Neuronal stem cell (in vitro differentiated cells): ENCODE measurements at regions not wholly inside any gene's neighbourhood (a gene's known extent, or its start where the extent isn't known, plus 50 kb on each side); places are given as distances from the start of the nearest gene placed in this dataset.
A peak's percentile ranks its signal among the peaks of the same experiment; 100 is the strongest.

Experiments used
- DNase-seq: peaks from one replicate; pipeline ENCODE4 v3.0.0-alpha.2; 2013; ENCODE audit warnings: low spot score
- H2AFZ ChIP-seq: one replicate; pipeline ENCODE4 v1.6.1; 2013; ENCODE audit warnings: mild to moderate bottlenecking, low read length, inconsistent platforms
- H2AK5ac ChIP-seq: 2 replicates; pipeline ENCODE4 v1.6.1; 2013; ENCODE audit warnings: low read depth, mild to moderate bottlenecking, inconsistent platforms, low read length, moderate library complexity, mixed read lengths
- H2BK120ac ChIP-seq: 2 replicates; pipeline ENCODE4 v1.6.1; 2013; ENCODE audit warnings: low read depth, mild to moderate bottlenecking, inconsistent platforms, low read length, moderate library complexity, mixed read lengths
- H2BK12ac ChIP-seq: one replicate; pipeline ENCODE4 v1.6.1; 2013; ENCODE audit warnings: low read length, inconsistent platforms
- H2BK15ac ChIP-seq: 2 replicates; pipeline ENCODE4 v1.6.1; 2013; ENCODE audit warnings: mild to moderate bottlenecking, low read length, inconsistent platforms, mixed read lengths
- H2BK5ac ChIP-seq: one replicate; pipeline ENCODE4 v1.6.1; 2013; ENCODE audit warnings: inconsistent platforms, mild to moderate bottlenecking, low read length, moderate library complexity
- H3K14ac ChIP-seq: one replicate; pipeline ENCODE4 v1.6.1; 2013; ENCODE audit warnings: low read length, inconsistent platforms
- H3K18ac ChIP-seq: 2 replicates; pipeline ENCODE4 v1.6.1; 2013; ENCODE audit warnings: low read length, inconsistent platforms
- H3K23ac ChIP-seq: 2 replicates; pipeline ENCODE4 v1.6.1; 2013; ENCODE audit warnings: low read depth, mild to moderate bottlenecking, mixed read lengths, low read length, inconsistent platforms; ENCODE audit not compliant: poor library complexity
- H3K27ac ChIP-seq: replicated peaks from 3 replicates; pipeline ENCODE4 v1.5.1; 2013; ENCODE audit warnings: low read length, inconsistent platforms
- H3K27me3 ChIP-seq, 3 experiments: 2 replicates each; pipeline ENCODE4 v1.6.1; 2013; ENCODE audit warnings: low read length in 3 of 3, mild to moderate bottlenecking in 2 of 3, inconsistent platforms in 1 of 3, low read depth in 1 of 3, mixed read lengths in 1 of 3, moderate library complexity in 1 of 3; ENCODE audit not compliant: control insufficient read depth in 3 of 3, insufficient read depth in 3 of 3
- H3K36me3 ChIP-seq, 2 donors: replicated peaks in 1 of 2; 2 replicates each; pipeline ENCODE4 v1.6.1; 2013; ENCODE audit warnings: low read length in 2 of 2; ENCODE audit not compliant: control insufficient read depth in 2 of 2, insufficient read depth in 2 of 2
- H3K4ac ChIP-seq: 2 replicates; pipeline ENCODE4 v1.6.1; 2013; ENCODE audit warnings: inconsistent platforms, mild to moderate bottlenecking, low read length, moderate library complexity
- H3K4me1 ChIP-seq, 2 donors: 1 replicate in 1 of 2; 2 replicates in 1 of 2; pipeline ENCODE4 v1.6.1; 2013; ENCODE audit warnings: low read length in 2 of 2, low read depth in 1 of 2; ENCODE audit not compliant: control insufficient read depth in 2 of 2, insufficient read depth in 1 of 2
- H3K4me2 ChIP-seq: one replicate; pipeline ENCODE4 v1.6.1; 2013; ENCODE audit warnings: mild to moderate bottlenecking, low read length, inconsistent platforms; ENCODE audit not compliant: insufficient read depth, poor library complexity, severe bottlenecking
- H3K4me3 ChIP-seq, 2 donors: 2 replicates each; pipeline ENCODE4 v1.5.1; 2013; ENCODE audit warnings: low read length in 2 of 2, mild to moderate bottlenecking in 2 of 2, inconsistent platforms in 1 of 2, moderate library complexity in 1 of 2
- H3K79me1 ChIP-seq: one replicate; pipeline ENCODE4 v1.6.1; 2013; ENCODE audit warnings: low read depth, mild to moderate bottlenecking, inconsistent platforms, low read length, moderate library complexity
- H3K9ac ChIP-seq: one replicate; pipeline ENCODE4 v1.6.1; 2013; ENCODE audit warnings: mild to moderate bottlenecking, low read depth, low read length, inconsistent platforms; ENCODE audit not compliant: poor library complexity
- H3K9me3 ChIP-seq, 2 donors: replicated peaks in 1 of 2; 2 replicates each; pipeline versions ENCODE3 to v1.6.1; 2013; ENCODE audit warnings: low read length in 2 of 2, mild to moderate bottlenecking in 2 of 2, inconsistent platforms in 1 of 2, low read depth in 1 of 2, mixed read lengths in 1 of 2, moderate library complexity in 1 of 2; ENCODE audit not compliant: control insufficient read depth in 2 of 2, insufficient read depth in 1 of 2
- H4K8ac ChIP-seq: one replicate; pipeline ENCODE4 v1.6.1; 2013; ENCODE audit warnings: low read depth, mild to moderate bottlenecking, inconsistent platforms, low read length, moderate library complexity
- H4K91ac ChIP-seq: one replicate; pipeline ENCODE4 v1.6.1; 2013; ENCODE audit warnings: low read length, low read depth, mild to moderate bottlenecking, inconsistent platforms; ENCODE audit not compliant: poor library complexity
- WGBS, 2 donors: extraction: QIAGEN DNeasy Blood & Tissue Kit; methylation state at CpG; one replicate each; pipeline ENCODE4 v1.1.7; 2013; ENCODE audit warnings: missing lambda C conversion rate in 2 of 2, mixed read lengths in 1 of 2; ENCODE audit not compliant: insufficient read length in 2 of 2, insufficient replicate concordance in 1 of 2; ENCODE audit errors: extremely low coverage in 2 of 2; 5-methylcytosine and 5-hydroxymethylcytosine counted together

- no peaks in the 10 kb centered on the region for H3K9me3 ChIP-seq
- H4K91ac ChIP-seq = no peak overlapping the region
- no peak overlapping the region for H3K4ac ChIP-seq
- no peak overlapping the region for H3K9ac ChIP-seq
- H3K27ac ChIP-seq = no peak overlapping the region
- H2BK5ac ChIP-seq = no peak overlapping the region
- no peak overlapping the region for H3K4me2 ChIP-seq
- no peak for DNase-seq
- no peaks in the 10 kb centered on the region for H3K79me1 ChIP-seq
- no peak overlapping the region for H3K4me3 ChIP-seq
- H3K14ac ChIP-seq = no peak overlapping the region
- H4K8ac ChIP-seq = no peak overlapping the region
- no peaks in the 10 kb centered on the region for H3K27me3 ChIP-seq
- no peak overlapping the region for H2BK120ac ChIP-seq
- H2AK5ac ChIP-seq = no peak overlapping the region
- H2BK12ac ChIP-seq = no peak overlapping the region
- no CpG with 5 or more reads among the region's 2 CpGs for whole genome bisulfite sequencing, 2 donors
- no peak overlapping the region for H2BK15ac ChIP-seq
- no peak overlapping the region for H3K18ac ChIP-seq
- no peaks in the 10 kb centered on the region for H3K4me1 ChIP-seq
- no peak overlapping the region for H2AFZ ChIP-seq
- no peak overlapping the region for H3K23ac ChIP-seq
- no peaks in the 10 kb centered on the region for H3K36me3 ChIP-seq
Measured at GRCh38 chr14:25274529-25274928, 224.6 kb upstream of the STXBP6 start.

- Histone ChIP-seq H4K91ac (no peak overlapping the region), H3K4me2 (no peak overlapping the region), H3K4me1 (no peaks in the 10 kb centered on the region), H3K27ac (no peak overlapping the region), H2BK120ac (no peak overlapping the region), H3K9me3 (no peaks in the 10 kb centered on the region), H2BK5ac (no peak overlapping the region), H2BK15ac (no peak overlapping the region), H3K4ac (no peak overlapping the region), H3K14ac (no peak overlapping the region), H2AK5ac (no peak overlapping the region), H3K36me3 (no peaks in the 10 kb centered on the region), H2BK12ac (no peak overlapping the region), H4K8ac (no peak overlapping the region), H3K18ac (no peak overlapping the region), H3K9ac (no peak overlapping the region), H3K23ac (no peak overlapping the region), H3K4me3 (peak overlapping the region in 1 of 2 donors; percentile 65), H2AFZ (no peak overlapping the region), H3K79me1 (no peaks in the 10 kb centered on the region), H3K27me3 (no peaks in the 10 kb centered on the region)
- DNase-seq = no peak
- no CpG with 5 or more reads among the region's 16 CpGs for WGBS, 2 donors
Measured at GRCh38 chr14:25267186-25267585, 217.2 kb upstream of the STXBP6 start.

GRCh38 chr14:25259470-25259869 is 209.5 kb upstream of the STXBP6 start:
- Histone ChIP-seq H2BK120ac (no peak overlapping the region), H3K4me3 (no peak overlapping the region), H3K79me1 (no peaks in the 10 kb centered on the region), H3K27ac (no peak overlapping the region), H3K4me2 (no peak overlapping the region), H4K91ac (no peak overlapping the region), H2BK5ac (no peak overlapping the region), H3K36me3 (no peaks in the 10 kb centered on the region), H2BK15ac (no peak overlapping the region), H3K14ac (no peak overlapping the region), H2AK5ac (no peak overlapping the region), H3K18ac (no peak overlapping the region), H4K8ac (no peak overlapping the region), H2AFZ (no peak overlapping the region), H3K4ac (no peak overlapping the region), H3K27me3 (no peaks in the 10 kb centered on the region), H3K9me3 (no peaks in the 10 kb centered on the region), H3K4me1 (no peaks in the 10 kb centered on the region), H2BK12ac (no peak overlapping the region), H3K9ac (no peak overlapping the region), H3K23ac (no peak overlapping the region)
- no CpG with 5 or more reads among the region's 1 CpG for WGBS, 2 donors
- no peak for DNase-seq

GRCh38 chr14:25252793-25253192 is 202.8 kb upstream of the STXBP6 start:
- Histone ChIP-seq H3K23ac (no peak overlapping the region), H3K4me2 (no peak overlapping the region), H3K4me1 (peaks cover 0 to 3% of the 10 kb centered on the region in 2 donors), H2BK5ac (no peak overlapping the region), H3K79me1 (no peaks in the 10 kb centered on the region), H3K4me3 (no peak overlapping the region), H3K14ac (no peak overlapping the region), H3K9me3 (no peaks in the 10 kb centered on the region), H3K27ac (no peak overlapping the region), H4K8ac (no peak overlapping the region), H2BK12ac (no peak overlapping the region), H4K91ac (no peak overlapping the region), H3K27me3 (no peaks in the 10 kb centered on the region), H3K9ac (no peak overlapping the region), H2AFZ (no peak overlapping the region), H2BK15ac (no peak overlapping the region), H3K36me3 (no peaks in the 10 kb centered on the region), H2AK5ac (no peak overlapping the region), H2BK120ac (no peak overlapping the region), H3K4ac (no peak overlapping the region), H3K18ac (no peak overlapping the region)
- no peak for DNase-seq
- no CpG with 5 or more reads among the region's 11 CpGs for WGBS, 2 donors
